Activated T-cell treated with anti-CD3 and anti-CD28 coated beads, Interleukin-2, amount 50 U/mL, for 4 hours (primary cell): ENCODE measurements at regions not wholly inside any gene's neighbourhood (a gene's known extent, or its start where the extent isn't known, plus 50 kb on each side); places are given as distances from the start of the nearest gene placed in this dataset.

ENCODE experiments used
- ATAC-seq, 2 donors: fragments of 200-7000 bp; cut with Tn5 transposase; one replicate each; pipeline ENCODE4 v1.10.0; 2021
- DNase-seq: peaks from one replicate; pipeline ENCODE4 v3.0.0-alpha.2; 2020
- H3K27me3 Mint-ChIP-seq: one replicate; pipeline ENCODE4 v1.8.0; 2021; ENCODE audit warnings: low read depth, mixed read lengths
- H3K36me3 Mint-ChIP-seq: one replicate; pipeline ENCODE4 v1.8.0; 2022; ENCODE audit warnings: mixed read lengths; ENCODE audit not compliant: insufficient read depth
- H3K4me1 Mint-ChIP-seq: one replicate; pipeline ENCODE4 v1.8.0; 2021; ENCODE audit warnings: low read depth, mixed read lengths
- H3K4me3 Mint-ChIP-seq: one replicate; pipeline ENCODE4 v1.8.0; 2021; ENCODE audit warnings: mild to moderate bottlenecking, moderate library complexity, mixed read lengths
- H3K9me3 Mint-ChIP-seq: one replicate; pipeline ENCODE4 v1.8.0; 2021; ENCODE audit warnings: mixed read lengths

- ATAC-seq (no peak), DNase-seq (no peak)
- Mint-ChIP-seq H3K4me3 (no peak overlapping the region), H3K4me1 (peaks cover 3% of the 10 kb centered on the region), H3K27me3 (no peaks in the 10 kb centered on the region), H3K9me3 (no peaks in the 10 kb centered on the region), H3K36me3 (peaks cover 18% of the 10 kb centered on the region)
Observed at GRCh38 chr9:110136802-110137201, 71.2 kb downstream of the C9orf152 start.

DNA sequence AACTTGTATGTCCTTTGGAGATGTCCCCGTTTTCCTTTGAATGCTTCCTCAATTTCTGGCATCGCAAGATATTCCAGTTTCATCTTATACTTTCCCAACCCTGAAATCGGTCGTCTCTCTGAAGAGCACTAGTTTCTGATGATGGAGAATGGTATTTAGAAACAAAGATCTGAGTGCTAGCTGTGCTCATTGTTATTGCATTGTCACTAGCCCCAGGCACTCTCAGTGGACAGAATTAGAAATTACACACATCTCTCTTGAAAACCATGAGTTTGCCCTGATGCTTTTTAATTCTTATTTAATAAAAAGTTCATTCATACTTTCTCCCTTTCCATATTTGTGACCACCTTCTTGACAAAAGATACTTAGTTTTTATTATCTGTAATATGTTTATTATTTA is 67.7 kb downstream of the C9orf152 start:
- H3K9me3 Mint-ChIP-seq, result no peaks in the 10 kb centered on the region
- H3K27me3 Mint-ChIP-seq, result no peaks in the 10 kb centered on the region
- H3K4me3 Mint-ChIP-seq, result no peak overlapping the region
- no peak for ATAC-seq
- H3K4me1 Mint-ChIP-seq, result peaks cover 29% of the 10 kb centered on the region
- peaks cover 16% of the 10 kb centered on the region for H3K36me3 Mint-ChIP-seq
- no peak for DNase-seq

DNA sequence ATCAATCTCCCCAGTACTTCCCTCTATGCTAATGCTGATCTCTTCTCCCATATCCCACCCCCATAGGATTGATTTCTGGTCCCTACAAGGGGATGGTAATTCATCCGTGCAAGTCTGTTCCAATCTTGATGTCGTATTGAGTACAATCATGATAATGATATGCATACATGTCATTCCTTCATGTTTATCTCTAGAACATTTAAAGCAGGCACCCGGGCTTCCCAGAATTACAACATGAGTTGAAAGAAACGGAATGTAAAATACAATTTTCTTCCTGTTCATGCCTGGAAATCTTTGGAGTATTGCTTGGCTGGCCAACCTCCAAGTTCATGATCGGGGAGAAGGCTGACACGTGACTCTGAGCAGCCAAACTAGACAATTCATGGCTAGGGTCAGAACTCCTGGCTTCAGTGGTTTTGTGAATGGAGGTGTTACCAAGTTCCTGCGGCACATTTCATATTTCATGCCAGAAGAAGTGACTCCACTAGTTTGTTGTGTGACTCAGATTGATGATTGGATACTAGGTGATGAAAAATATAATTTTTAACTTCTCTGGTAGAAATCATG is 66.6 kb downstream of the C9orf152 start:
- Mint-ChIP-seq H3K36me3 (peaks cover 16% of the 10 kb centered on the region), H3K27me3 (no peaks in the 10 kb centered on the region), H3K9me3 (no peaks in the 10 kb centered on the region), H3K4me3 (no peak overlapping the region), H3K4me1 (peaks cover 31% of the 10 kb centered on the region)
- ATAC-seq, result no peak
- DNase-seq, result no peak

GRCh38 chr9:110142253-110142652 is 65.7 kb downstream of the C9orf152 start:
- ATAC-seq, result no peak
- no peak for DNase-seq
- Mint-ChIP-seq H3K36me3 (peaks cover 11% of the 10 kb centered on the region), H3K4me1 (peaks cover 39% of the 10 kb centered on the region), H3K9me3 (no peaks in the 10 kb centered on the region), H3K27me3 (no peaks in the 10 kb centered on the region), H3K4me3 (no peak overlapping the region)

DNA sequence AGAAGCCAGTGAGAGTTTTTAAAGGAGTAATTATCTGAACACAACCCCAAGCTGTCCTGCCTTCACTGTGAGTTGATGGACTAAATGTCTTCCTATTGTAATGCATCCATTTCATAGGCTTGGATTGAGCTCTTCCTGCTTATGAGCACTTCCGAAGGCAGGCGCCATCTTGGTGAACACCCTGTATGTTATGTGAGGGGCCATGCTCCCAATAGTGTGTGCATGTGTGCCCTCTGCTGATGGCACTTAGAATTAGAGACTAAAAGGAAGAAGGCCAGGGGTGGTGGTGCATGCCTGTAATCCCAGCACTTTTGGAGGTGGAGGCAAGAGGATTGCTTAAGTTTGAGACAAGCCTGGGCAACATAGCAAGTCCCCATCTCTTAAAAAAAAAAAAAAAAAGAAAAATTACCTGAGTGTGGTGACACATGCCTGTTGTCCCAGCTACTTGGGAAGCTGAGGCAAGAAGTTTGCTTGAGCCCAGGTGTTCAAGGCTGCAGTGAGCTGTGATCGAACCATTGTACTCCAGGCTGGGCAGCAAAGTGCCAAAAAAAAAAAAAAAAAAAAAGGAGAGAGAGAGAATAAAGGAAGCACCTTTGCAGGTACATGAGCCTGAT is 65.0 kb downstream of the C9orf152 start:
- H3K27me3 Mint-ChIP-seq, result no peaks in the 10 kb centered on the region
- H3K4me3 Mint-ChIP-seq, result peak overlapping the region; percentile 14
- H3K36me3 Mint-ChIP-seq, result peaks cover 9% of the 10 kb centered on the region
- H3K4me1 Mint-ChIP-seq, result peaks cover 46% of the 10 kb centered on the region
- DNase-seq (no peak), ATAC-seq (no peak)
- H3K9me3 Mint-ChIP-seq, result no peaks in the 10 kb centered on the region

DNA sequence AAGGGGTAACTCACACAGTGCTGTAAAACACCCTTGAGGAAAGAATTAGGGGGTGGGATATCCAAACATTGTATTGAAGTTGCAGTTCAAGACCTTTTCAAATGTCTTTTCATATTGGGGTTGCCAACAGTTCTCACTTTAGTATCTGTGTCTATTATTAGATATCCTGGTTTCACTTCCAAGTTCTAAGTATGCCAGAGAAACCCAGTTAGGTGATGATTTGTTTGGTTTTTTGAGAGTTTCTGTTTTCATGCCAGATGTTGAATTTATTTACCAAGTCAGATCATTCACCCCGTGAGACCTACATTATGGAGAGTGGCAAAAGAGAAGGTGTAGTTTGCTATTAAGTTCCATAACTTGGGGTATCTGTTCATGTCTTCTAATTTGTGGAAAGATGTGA is 64.5 kb downstream of the C9orf152 start:
- peaks cover 51% of the 10 kb centered on the region for H3K4me1 Mint-ChIP-seq
- DNase-seq (no peak), ATAC-seq (no peak)
- H3K27me3 Mint-ChIP-seq, result no peaks in the 10 kb centered on the region
- H3K9me3 Mint-ChIP-seq, result no peaks in the 10 kb centered on the region
- H3K36me3 Mint-ChIP-seq, result peaks cover 7% of the 10 kb centered on the region
- H3K4me3 Mint-ChIP-seq, result peak overlapping the region; percentile 24

GRCh38 chr9:110143950-110144545 is 63.9 kb downstream of the C9orf152 start:
- peaks cover 5% of the 10 kb centered on the region for H3K36me3 Mint-ChIP-seq
- H3K4me3 Mint-ChIP-seq, result peak overlapping the region; percentile 44
- ATAC-seq (peak; percentile 39 to 48), DNase-seq (no peak)
- no peaks in the 10 kb centered on the region for H3K9me3 Mint-ChIP-seq
- no peaks in the 10 kb centered on the region for H3K27me3 Mint-ChIP-seq
- H3K4me1 Mint-ChIP-seq, result peaks cover 57% of the 10 kb centered on the region

DNA sequence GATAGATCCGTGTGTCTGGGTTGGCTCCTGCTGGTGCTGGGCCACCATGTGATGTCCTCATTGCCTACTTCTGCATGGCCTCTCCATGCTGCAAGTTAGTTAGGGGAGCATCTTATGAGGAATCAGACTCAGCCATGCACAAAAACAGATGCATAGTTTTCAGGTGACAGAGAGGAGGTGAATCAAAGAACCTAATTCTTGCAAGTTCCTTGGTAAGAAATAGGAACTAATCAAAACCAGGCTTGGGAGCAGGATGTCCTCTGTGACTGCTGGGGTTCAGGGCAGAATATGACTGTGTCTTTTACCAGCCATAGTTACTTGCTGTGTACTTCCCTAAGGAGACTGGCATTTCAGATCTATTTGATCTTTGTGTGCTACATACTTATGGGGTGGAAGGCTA is 61.6 kb downstream of the C9orf152 start:
- ATAC-seq (no peak), DNase-seq (no peak)
- H3K4me3 Mint-ChIP-seq, result no peak overlapping the region
- peaks cover 4% of the 10 kb centered on the region for H3K9me3 Mint-ChIP-seq
- H3K36me3 Mint-ChIP-seq, result peaks cover 4% of the 10 kb centered on the region
- peaks cover 79% of the 10 kb centered on the region for H3K4me1 Mint-ChIP-seq
- H3K27me3 Mint-ChIP-seq, result no peaks in the 10 kb centered on the region

- H3K36me3 Mint-ChIP-seq, result peaks cover 4% of the 10 kb centered on the region
Observed at GRCh38 chr9:110148384-110148783, 59.6 kb downstream of the C9orf152 start.

DNA sequence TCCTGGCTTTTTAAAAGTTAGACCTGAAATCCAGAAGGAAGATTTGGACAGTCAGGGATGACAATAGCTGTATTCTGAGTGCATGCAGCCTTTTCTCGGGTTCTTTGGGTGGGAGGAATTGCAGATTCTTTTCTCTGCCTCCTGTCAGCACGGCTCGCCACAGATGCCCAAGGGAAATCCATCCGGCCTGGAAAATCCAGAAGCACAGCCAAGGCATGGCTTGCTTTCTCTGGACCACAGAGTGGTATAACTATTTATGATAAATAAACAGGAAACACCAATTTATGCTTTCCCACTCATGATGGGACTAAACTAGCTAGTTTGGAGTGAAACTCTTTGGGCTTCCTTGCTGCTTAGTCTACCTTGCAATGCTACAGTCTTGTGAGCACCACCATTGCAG is 59.1 kb downstream of the C9orf152 start:
- ATAC-seq (no peak), DNase-seq (no peak)
- peak overlapping the region; percentile 79 for H3K4me3 Mint-ChIP-seq
- peaks cover 76% of the 10 kb centered on the region for H3K4me1 Mint-ChIP-seq
- H3K36me3 Mint-ChIP-seq, result peaks cover 4% of the 10 kb centered on the region
- peaks cover 4% of the 10 kb centered on the region for H3K9me3 Mint-ChIP-seq
- no peaks in the 10 kb centered on the region for H3K27me3 Mint-ChIP-seq

More at GRCh38 chr9:110148384-110148783, 59.6 kb downstream of the C9orf152 start:
- Mint-ChIP-seq H3K9me3 (peaks cover 4% of the 10 kb centered on the region), H3K4me3 (peak overlapping the region; percentile 79), H3K27me3 (no peaks in the 10 kb centered on the region), H3K4me1 (peaks cover 81% of the 10 kb centered on the region)
- DNase-seq (no peak), ATAC-seq (peak; percentile 90 to 92)
